Right ventricle myocardium superior (tissue), 1 donor: ENCODE measurements at regions not wholly inside any gene's neighbourhood (a gene's known extent, or its start where the extent isn't known, plus 50 kb on each side); places are given as distances from the start of the nearest gene placed in this dataset.

Experiments
- ATAC-seq: fragments of 200-7000 bp; cut with Tn5 transposase; one replicate; pipeline ENCODE4 v1.9.1; 2020; ENCODE audit warnings: mild to moderate bottlenecking; ENCODE audit not compliant: poor library complexity
- DNase-seq: peaks from one replicate; pipeline ENCODE4 v3.0.0-alpha.2; 2020
- intact Hi-C: fragments of 100-400 bp; cut with DNase I; formaldehyde crosslinking; loops from one replicate; pipeline ENCODE4 v1.11.2; 2022
- donor health status: DM: no; HTN: yes; CAD: no; lungs with severe emphysema.

GRCh38 chr9:127553793-127554192 lies 58.3 kb upstream of the STXBP1 start:
- DNase-seq (no peak), ATAC-seq (no peak)
- intact Hi-C loops: no loop called here

GRCh38 chr9:127554966-127555839 lies 56.9 kb upstream of the STXBP1 start:
- no peak for ATAC-seq
- no peak for DNase-seq
- intact Hi-C loops: no loop called here

- peak; percentile 80 for DNase-seq
- ATAC-seq: peak; percentile 52
- intact Hi-C loops: no loop called here
Measured at GRCh38 chr9:127555840-127556820, 55.9 kb upstream of the STXBP1 start.

- intact Hi-C loops: no loop called here
- ATAC-seq: no peak
Measured at GRCh38 chr9:127556871-127557270, 55.2 kb upstream of the STXBP1 start.

GRCh38 chr9:127557466-127557869 lies 54.6 kb upstream of the STXBP1 start:
- DNase-seq (peak; percentile 72), ATAC-seq (peak; percentile 25)

More at GRCh38 chr9:127556871-127557270, 55.2 kb upstream of the STXBP1 start:
- DNase-seq: no peak

GRCh38 chr9:127557998-127558546 lies 54.0 kb upstream of the STXBP1 start:
- DNase-seq: no peak
- intact Hi-C loops: no loop called here
- ATAC-seq: no peak

More at GRCh38 chr9:127557466-127557869, 54.6 kb upstream of the STXBP1 start:
- intact Hi-C loops: no loop called here

- ATAC-seq (no peak), DNase-seq (no peak)
- intact Hi-C loops: no loop called here
Measured at GRCh38 chr9:127558581-127559246, 53.4 kb upstream of the STXBP1 start.

GRCh38 chr9:127559247-127559680 lies 52.8 kb upstream of the STXBP1 start:
- intact Hi-C loops: no loop called here
- ATAC-seq: no peak
- no peak for DNase-seq

GRCh38 chr9:127561491-127562278 lies 50.4 kb upstream of the STXBP1 start:
- intact Hi-C loops: no loop called here
- DNase-seq: peak; percentile 84
- peak; percentile 58 for ATAC-seq
